Epithelial cell of esophagus (primary cell): ENCODE measurements at regions not wholly inside any gene's neighbourhood (a gene's known extent, or its start where the extent isn't known, plus 50 kb on each side); places are given as distances from the start of the nearest gene placed in this dataset.
A peak's percentile ranks its signal among the peaks of the same experiment; 100 is the strongest.

Source experiments
- DNase-seq: peaks from one replicate; pipeline ENCODE4 v3.0.0; 2010; ENCODE audit warnings: low read depth
- H3K4me3 ChIP-seq: 2 replicates; pipeline ENCODE4 v1.5.1; 2011; ENCODE audit warnings: mild to moderate bottlenecking, low read length, control low read depth
- CTCF ChIP-seq: IDR thresholded peaks from 2 replicates; pipeline ENCODE4 v1.5.1; 2011; ENCODE audit warnings: low read depth, mild to moderate bottlenecking, low read length, control low read depth, inconsistent platforms; ENCODE audit not compliant: insufficient read depth; ENCODE audit errors: missing control alignments

GRCh38 chr5:161096581-161096980, 244.6 kb upstream of the ATP10B start:
- peak; percentile 13 for DNase-seq
- no peak overlapping the region for H3K4me3 ChIP-seq
- no peak for TF ChIP-seq CTCF

- H3K4me3 ChIP-seq, result no peak overlapping the region
- no peak for TF ChIP-seq CTCF
- no peak for DNase-seq
These were observed 243.9 kb upstream of the ATP10B start for GRCh38 chr5:161095953-161096352.

- peak; percentile 65 for DNase-seq
- no peak for TF ChIP-seq CTCF
- H3K4me3 ChIP-seq, result no peak overlapping the region
These were observed 242.4 kb upstream of the ATP10B start for GRCh38 chr5:161094411-161094810.

GRCh38 chr5:161093100-161093499, 241.1 kb upstream of the ATP10B start:
- no peak overlapping the region for H3K4me3 ChIP-seq

GRCh38 chr5:161089569-161089968, 237.6 kb upstream of the ATP10B start:
- no peak for DNase-seq
- H3K4me3 ChIP-seq, result no peak overlapping the region
- no peak for TF ChIP-seq CTCF

More at GRCh38 chr5:161093100-161093499, 241.1 kb upstream of the ATP10B start:
- no peak for DNase-seq
- no peak for TF ChIP-seq CTCF

- DNase-seq, result peak; percentile 64
- H3K4me3 ChIP-seq, result no peak overlapping the region
- no peak for TF ChIP-seq CTCF
These were observed 234.4 kb upstream of the ATP10B start for GRCh38 chr5:161086461-161086860.

GRCh38 chr5:161085056-161085455, 233.0 kb upstream of the ATP10B start:
- no peak overlapping the region for H3K4me3 ChIP-seq
- DNase-seq, result no peak
- TF ChIP-seq CTCF, result no peak
